ENCODE measurements at regions not wholly inside any gene's neighbourhood (a gene's known extent, or its start where the extent isn't known, plus 50 kb on each side); places are given as distances from the start of the nearest gene placed in this dataset.
A peak's percentile ranks its signal among the peaks of the same experiment; 100 is the strongest.

- intact Hi-C loops (cut with DNase I, micrococcal nuclease): no loop called here
- POLR2A ChIA-PET: no interaction called here
Measured at GRCh38 chr2:215627771-215628170, 191.9 kb upstream of the FN1 start.

GRCh38 chr2:215626812-215627281 lies 191.0 kb upstream of the FN1 start:
- H3K36me3 Mint-ChIP-seq (ENCODE audit: low read depth): no peaks in the 10 kb centered on the region
- DNase-seq (no peak), ATAC-seq (no peak)
- H3K4me3 Mint-ChIP-seq: no peak overlapping the region
- H3K9me3 Mint-ChIP-seq (ENCODE audit: low read depth): peaks cover 3% of the 10 kb centered on the region
- H3K27me3 Mint-ChIP-seq: peaks cover 1% of the 10 kb centered on the region
- no peaks in the 10 kb centered on the region for H3K4me1 Mint-ChIP-seq
- POLR2A ChIA-PET: no interaction called here
- H3K27ac Mint-ChIP-seq: no peak overlapping the region
- intact Hi-C loops (cut with DNase I, micrococcal nuclease): no loop called here
- CTCF ChIA-PET: no interaction called here

More at GRCh38 chr2:215627771-215628170, 191.9 kb upstream of the FN1 start:
- H3K4me3 Mint-ChIP-seq: no peak overlapping the region
- CTCF ChIA-PET: no interaction called here
- no peak overlapping the region for H3K27ac Mint-ChIP-seq
- ATAC-seq: no peak
- H3K9me3 Mint-ChIP-seq (ENCODE audit: low read depth): peaks cover 7% of the 10 kb centered on the region
- DNase-seq: no peak
- no peaks in the 10 kb centered on the region for H3K36me3 Mint-ChIP-seq (ENCODE audit: low read depth)
- H3K27me3 Mint-ChIP-seq: peaks cover 1% of the 10 kb centered on the region
- H3K4me1 Mint-ChIP-seq: no peaks in the 10 kb centered on the region

DNA sequence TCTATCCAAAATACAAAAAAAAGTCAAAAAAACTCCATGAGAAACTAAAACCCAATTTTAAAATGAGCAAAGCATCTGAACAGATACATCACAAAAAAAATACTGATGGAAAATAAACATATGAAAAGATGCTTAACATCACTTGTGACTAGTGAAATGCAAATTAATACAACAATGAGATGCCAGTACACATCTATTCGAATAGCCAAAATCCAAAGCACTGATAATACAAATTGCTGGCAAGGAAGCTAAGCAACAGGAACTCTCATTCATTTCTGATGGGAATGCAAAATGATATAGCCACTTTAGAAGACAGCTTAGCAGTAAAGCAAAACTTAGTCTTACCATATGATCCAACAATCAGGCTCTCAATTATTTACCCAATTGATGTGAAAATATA lies 190.2 kb upstream of the FN1 start:
- DNase-seq (no peak), ATAC-seq (no peak)
- H3K27me3 Mint-ChIP-seq: peaks cover 1% of the 10 kb centered on the region
- no peaks in the 10 kb centered on the region for H3K4me1 Mint-ChIP-seq
- CTCF ChIA-PET: no interaction called here
- no peaks in the 10 kb centered on the region for H3K9me3 Mint-ChIP-seq (ENCODE audit: low read depth)
- intact Hi-C loops (cut with DNase I, micrococcal nuclease): no loop called here
- POLR2A ChIA-PET: no interaction called here
- no peak overlapping the region for H3K27ac Mint-ChIP-seq
- no peak overlapping the region for H3K4me3 Mint-ChIP-seq
- H3K36me3 Mint-ChIP-seq (ENCODE audit: low read depth): no peaks in the 10 kb centered on the region

DNA sequence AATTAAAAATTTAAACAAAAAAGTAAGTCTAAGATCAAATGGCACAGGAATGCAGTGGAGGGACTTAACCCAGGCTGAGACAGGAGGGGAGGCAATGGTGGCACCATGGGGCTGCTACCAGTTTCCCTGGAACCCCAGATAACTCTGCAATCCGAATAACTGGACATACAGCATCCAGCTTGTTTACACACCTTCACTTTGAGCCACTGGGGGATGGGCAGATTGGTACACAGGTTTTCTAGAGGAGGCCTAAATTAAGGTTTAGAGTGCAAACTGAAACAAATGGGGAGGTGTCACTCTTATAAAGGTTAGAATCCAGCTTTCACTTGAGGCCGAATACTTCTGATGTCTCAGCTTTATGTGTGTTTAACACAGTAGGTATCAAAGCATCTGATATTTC lies 189.3 kb upstream of the FN1 start:
- no peak overlapping the region for H3K4me3 Mint-ChIP-seq
- no peak for ATAC-seq
- no peaks in the 10 kb centered on the region for H3K9me3 Mint-ChIP-seq (ENCODE audit: low read depth)
- DNase-seq: no peak
- H3K27me3 Mint-ChIP-seq: peaks cover 1% of the 10 kb centered on the region
- no peak overlapping the region for H3K27ac Mint-ChIP-seq
- ChIA-PET CTCF (interaction anchor here (0.9 kb wide), 1 partner anchor 12 kb away, joined by 3 read pairs; no protein-coding TSS in a partner anchor), POLR2A (no interaction called here)
- intact Hi-C loops (cut with DNase I, micrococcal nuclease): no loop called here
- H3K36me3 Mint-ChIP-seq (ENCODE audit: low read depth): no peaks in the 10 kb centered on the region
- H3K4me1 Mint-ChIP-seq: no peaks in the 10 kb centered on the region

- H3K27ac Mint-ChIP-seq: no peak overlapping the region
- H3K4me3 Mint-ChIP-seq: no peak overlapping the region
- peaks cover 5% of the 10 kb centered on the region for H3K4me1 Mint-ChIP-seq
- peaks cover 4% of the 10 kb centered on the region for H3K27me3 Mint-ChIP-seq
- ATAC-seq (no peak), DNase-seq (no peak)
- no peaks in the 10 kb centered on the region for H3K36me3 Mint-ChIP-seq (ENCODE audit: low read depth)
- H3K9me3 Mint-ChIP-seq (ENCODE audit: low read depth): no peaks in the 10 kb centered on the region
- ChIA-PET CTCF (interaction anchor here (0.9 kb wide), 1 partner anchor 11 kb away, joined by 3 read pairs; no protein-coding TSS in a partner anchor), POLR2A (no interaction called here)
- intact Hi-C loops (cut with DNase I, micrococcal nuclease): no loop called here
Measured at GRCh38 chr2:215624423-215624829, 188.6 kb upstream of the FN1 start.

DNA sequence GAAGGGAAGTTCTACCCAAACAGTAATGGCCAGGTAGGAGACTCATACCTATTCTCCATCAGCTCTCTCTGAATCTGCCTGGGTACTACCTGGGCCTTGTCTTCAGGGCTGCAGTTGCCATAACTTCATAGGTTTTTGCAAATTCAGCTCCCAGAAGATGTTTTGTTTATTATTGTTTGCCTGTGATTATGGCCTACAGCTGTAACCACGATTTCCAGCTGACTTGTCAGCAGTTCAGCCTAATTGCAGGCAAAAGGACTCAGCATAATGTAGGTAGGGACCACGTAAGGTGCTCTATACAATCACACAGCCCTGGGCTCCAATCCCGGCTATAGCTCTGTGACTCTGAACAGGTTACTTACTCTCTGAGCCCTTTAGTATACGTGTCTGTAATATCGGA lies 187.0 kb upstream of the FN1 start:
- no peaks in the 10 kb centered on the region for H3K9me3 Mint-ChIP-seq (ENCODE audit: low read depth)
- POLR2A ChIA-PET: no interaction called here
- H3K4me1 Mint-ChIP-seq: peaks cover 6% of the 10 kb centered on the region
- DNase-seq (no peak), ATAC-seq (no peak)
- H3K27ac Mint-ChIP-seq: no peak overlapping the region
- peaks cover 8% of the 10 kb centered on the region for H3K27me3 Mint-ChIP-seq
- CTCF ChIA-PET: no interaction called here
- H3K4me3 Mint-ChIP-seq: no peak overlapping the region
- intact Hi-C loops (cut with DNase I, micrococcal nuclease): no loop called here
- H3K36me3 Mint-ChIP-seq (ENCODE audit: low read depth): no peaks in the 10 kb centered on the region

- no peak overlapping the region for H3K27ac Mint-ChIP-seq
- no peaks in the 10 kb centered on the region for H3K9me3 Mint-ChIP-seq (ENCODE audit: low read depth)
- H3K36me3 Mint-ChIP-seq (ENCODE audit: low read depth): no peaks in the 10 kb centered on the region
- ChIA-PET POLR2A (no interaction called here), CTCF (interaction anchor here (0.6 kb wide), 1 partner anchor 183 kb away, joined by 4 read pairs; no protein-coding TSS in a partner anchor)
- intact Hi-C loops (cut with DNase I, micrococcal nuclease): no loop called here
- DNase-seq: no peak
- H3K4me1 Mint-ChIP-seq: peaks cover 6% of the 10 kb centered on the region
- ATAC-seq: no peak
- H3K27me3 Mint-ChIP-seq: peaks cover 8% of the 10 kb centered on the region
- H3K4me3 Mint-ChIP-seq: no peak overlapping the region
Measured at GRCh38 chr2:215621381-215621780, 185.5 kb upstream of the FN1 start.

GRCh38 chr2:215620528-215620927 lies 184.7 kb upstream of the FN1 start:
- H3K4me1 Mint-ChIP-seq: peaks cover 6% of the 10 kb centered on the region
- no peak overlapping the region for H3K4me3 Mint-ChIP-seq
- CTCF ChIA-PET: interaction anchor here (1.5 kb wide), 1 partner anchor 20 kb away, joined by 4 read pairs; no protein-coding TSS in a partner anchor
- H3K36me3 Mint-ChIP-seq (ENCODE audit: low read depth): no peaks in the 10 kb centered on the region
- no peaks in the 10 kb centered on the region for H3K9me3 Mint-ChIP-seq (ENCODE audit: low read depth)
- ATAC-seq (no peak), DNase-seq (no peak)
- intact Hi-C loops (cut with DNase I, micrococcal nuclease): no loop called here
- H3K27me3 Mint-ChIP-seq: peaks cover 8% of the 10 kb centered on the region
- POLR2A ChIA-PET: no interaction called here
- H3K27ac Mint-ChIP-seq: no peak overlapping the region

DNA sequence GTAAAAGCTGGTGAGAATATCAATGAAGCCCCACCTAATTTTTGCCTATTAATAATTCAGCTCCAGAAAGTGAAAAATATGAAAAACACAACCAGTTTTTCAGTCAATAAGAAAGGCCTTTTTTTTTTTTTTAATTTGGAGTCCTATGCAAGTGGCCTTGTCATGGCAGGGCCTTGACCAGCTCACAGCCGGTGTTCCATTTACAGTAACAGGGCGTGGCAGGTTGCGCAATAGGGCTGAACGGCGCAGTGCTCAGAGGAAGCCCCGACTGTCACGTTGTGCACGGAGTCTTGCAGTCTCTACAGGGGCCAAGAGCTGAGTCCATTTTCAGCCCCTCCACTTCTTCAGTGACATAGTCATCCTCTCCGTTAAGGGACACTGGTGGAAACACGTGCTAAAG lies 184.1 kb upstream of the FN1 start:
- peaks cover 6% of the 10 kb centered on the region for H3K4me1 Mint-ChIP-seq
- intact Hi-C loops (cut with DNase I, micrococcal nuclease): no loop called here
- no peaks in the 10 kb centered on the region for H3K9me3 Mint-ChIP-seq (ENCODE audit: low read depth)
- no peaks in the 10 kb centered on the region for H3K36me3 Mint-ChIP-seq (ENCODE audit: low read depth)
- ATAC-seq (no peak), DNase-seq (no peak)
- peaks cover 8% of the 10 kb centered on the region for H3K27me3 Mint-ChIP-seq
- H3K4me3 Mint-ChIP-seq: no peak overlapping the region
- CTCF ChIA-PET: interaction anchor here (0.8 to 1.5 kb wide), 2 partner anchors 19 to 293 kb away, joined by 4 to 7 read pairs; no protein-coding TSS in a partner anchor
- no peak overlapping the region for H3K27ac Mint-ChIP-seq
- POLR2A ChIA-PET: interaction anchor here (0.6 kb wide), 1 partner anchor 342 kb away, joined by 3 read pairs; no protein-coding TSS in a partner anchor

DNA sequence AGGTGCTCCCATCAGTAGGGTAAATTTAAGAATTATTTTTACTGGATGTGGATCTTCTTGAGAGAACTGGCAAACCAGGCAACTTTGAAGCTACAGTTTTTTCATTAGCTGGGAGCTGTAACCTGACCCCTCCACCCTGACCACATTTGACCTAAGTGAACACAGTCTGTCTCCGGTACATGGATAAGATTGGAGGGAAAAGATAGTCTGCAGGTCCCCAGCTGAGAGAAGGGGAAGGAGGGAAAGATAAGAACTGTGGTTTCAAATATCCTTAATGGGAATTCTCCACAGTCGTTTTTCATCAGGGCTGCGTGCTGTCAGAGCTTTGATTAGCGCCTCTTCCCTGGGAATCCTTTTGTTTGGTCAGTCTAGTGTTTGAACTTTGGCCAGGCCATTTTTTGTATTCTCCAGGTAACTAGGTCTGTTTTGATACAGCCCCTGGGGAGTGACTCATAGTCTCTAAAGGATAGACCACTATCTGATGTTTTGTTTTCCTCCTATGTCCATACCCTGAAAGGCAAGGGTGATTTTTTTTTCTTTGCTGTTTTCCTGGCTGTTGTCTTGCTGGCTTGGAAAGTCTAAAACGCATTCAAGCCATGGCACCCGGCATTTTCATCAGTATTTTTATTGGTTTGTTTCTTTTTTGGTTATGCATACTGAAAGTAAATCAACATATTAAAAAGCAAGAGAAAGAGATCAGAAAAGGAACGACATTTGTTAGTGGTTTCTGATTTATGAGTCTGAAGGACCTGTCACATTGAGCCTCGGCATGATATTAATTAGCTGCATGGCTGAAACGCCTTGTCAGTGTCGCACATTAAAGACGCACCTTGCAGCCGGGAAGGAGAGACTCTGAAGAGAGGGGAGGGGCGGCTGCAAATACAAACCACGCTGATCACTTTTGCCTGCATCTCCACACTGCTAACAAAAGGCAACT lies 183.4 kb upstream of the FN1 start:
- Mint-ChIP-seq H3K4me1 (peaks cover 6% of the 10 kb centered on the region), H3K4me3 (no peak overlapping the region), H3K9me3 (ENCODE audit: low read depth) (no peaks in the 10 kb centered on the region), H3K36me3 (ENCODE audit: low read depth) (no peaks in the 10 kb centered on the region), H3K27ac (no peak overlapping the region), H3K27me3 (peaks cover 8% of the 10 kb centered on the region)
- CTCF ChIA-PET: interaction anchor here (0.8 to 1.5 kb wide), 2 partner anchors 19 to 294 kb away, joined by 4 to 7 read pairs; no protein-coding TSS in a partner anchor
- POLR2A ChIA-PET: interaction anchor here (0.6 kb wide), 1 partner anchor 342 kb away, joined by 3 read pairs; no protein-coding TSS in a partner anchor
- intact Hi-C loops (cut with DNase I, micrococcal nuclease): no loop called here
- DNase-seq (peak; percentile 32), ATAC-seq (peak; percentile 42)

- Mint-ChIP-seq H3K27me3 (peaks cover 7% of the 10 kb centered on the region), H3K27ac (no peak overlapping the region), H3K4me1 (peaks cover 6% of the 10 kb centered on the region), H3K36me3 (ENCODE audit: low read depth) (no peaks in the 10 kb centered on the region), H3K4me3 (no peak overlapping the region), H3K9me3 (ENCODE audit: low read depth) (no peaks in the 10 kb centered on the region)
- ChIA-PET POLR2A (no interaction called here), CTCF (interaction anchor here (0.5 kb wide), 1 partner anchor 127 kb away, joined by 3 read pairs; no protein-coding TSS in a partner anchor)
- DNase-seq (no peak), ATAC-seq (no peak)
- intact Hi-C loops (cut with DNase I, micrococcal nuclease): no loop called here
Measured at GRCh38 chr2:215618145-215618544, 182.3 kb upstream of the FN1 start.
